NCI-H82 treated with DMSO at 0.1 percent for 48 hours (cell line): ENCODE measurements at regions not wholly inside any gene's neighbourhood (a gene's known extent, or its start where the extent isn't known, plus 50 kb on each side); places are given as distances from the start of the nearest gene placed in this dataset.
"Not testable (repeated sequence)": the region's sequence is repeated elsewhere in the genome, so short reads cannot be mapped to it uniquely, and the experiment has no call there.

Source experiments
- DNase-seq: peaks from one replicate; lab custom pipeline; 2025; ENCODE audit not compliant: unreplicated experiment; lab: John Stamatoyannopoulos, UW

- no peak for DNase-seq
Measured at GRCh38 chr5:67954351-67954750, 261.2 kb upstream of the PIK3R1 start.

- no peak for DNase-seq
Measured at GRCh38 chr5:67942421-67942820, 273.1 kb upstream of the PIK3R1 start.

- no peak for DNase-seq
Measured at GRCh38 chr5:67941614-67942401, 273.7 kb upstream of the PIK3R1 start.

GRCh38 chr5:67935908-67936566 lies 279.5 kb upstream of the PIK3R1 start:
- no peak for DNase-seq

GRCh38 chr5:67934976-67935375 lies 280.6 kb upstream of the PIK3R1 start:
- DNase-seq: no peak

- no peak for DNase-seq
Measured at GRCh38 chr5:67925511-67925910, 290.0 kb upstream of the PIK3R1 start.

- no peak for DNase-seq
Measured at GRCh38 chr5:67921004-67921601, 294.5 kb upstream of the PIK3R1 start.

GRCh38 chr5:67919532-67919931 lies 296.0 kb upstream of the PIK3R1 start:
- not testable (repeated sequence) for DNase-seq

GRCh38 chr5:67917561-67917960 lies 298.0 kb upstream of the PIK3R1 start:
- DNase-seq: no peak

GRCh38 chr5:67910546-67910945 lies 305.0 kb upstream of the PIK3R1 start:
- DNase-seq: no peak

- no peak for DNase-seq
Measured at GRCh38 chr5:67908126-67908765, 307.3 kb upstream of the PIK3R1 start.

- no peak for DNase-seq
Measured at GRCh38 chr5:67904366-67904765, 311.2 kb upstream of the PIK3R1 start.

GRCh38 chr5:67903656-67904055 lies 311.9 kb upstream of the PIK3R1 start:
- DNase-seq: no peak

- DNase-seq: no peak
Measured at GRCh38 chr5:67903121-67903520, 312.4 kb upstream of the PIK3R1 start.

GRCh38 chr5:67902497-67902830 lies 313.1 kb upstream of the PIK3R1 start:
- DNase-seq: no peak

- DNase-seq: no peak
Measured at GRCh38 chr5:67901814-67902496, 313.6 kb upstream of the PIK3R1 start.

GRCh38 chr5:67900514-67900913 lies 315.0 kb upstream of the PIK3R1 start:
- no peak for DNase-seq

GRCh38 chr5:67897980-67898379 lies 317.6 kb upstream of the PIK3R1 start:
- no peak for DNase-seq

- DNase-seq: no peak
Measured at GRCh38 chr5:67897431-67897830, 318.1 kb upstream of the PIK3R1 start.

GRCh38 chr5:67896930-67897313 lies 318.6 kb upstream of the PIK3R1 start:
- DNase-seq: no peak

- DNase-seq: no peak
Measured at GRCh38 chr5:67896311-67896929, 319.1 kb upstream of the PIK3R1 start.
